ENCODE measurements at regions not wholly inside any gene's neighbourhood (a gene's known extent, or its start where the extent isn't known, plus 50 kb on each side); places are given as distances from the start of the nearest gene placed in this dataset.

GRCh38 chr12:89827592-89827991, 119.0 kb upstream of the ATP2B1 start:
- CTCF ChIA-PET: interaction anchor here (1.1 to 1.6 kb wide), 2 partner anchors 12 to 19 kb away, joined by 4 read pairs; no protein-coding TSS in a partner anchor
- intact Hi-C loops (cut with micrococcal nuclease; ENCODE audit: unreplicated experiment): no loop called here
- DNase-seq (ENCODE audit: low read depth, low spot score) (no peak), ATAC-seq (no peak), FAIRE-seq (no peak)
- Histone ChIP-seq H2AFZ (ENCODE audit: control insufficient read depth, low read depth, low read length) (no peak overlapping the region), H3K4me3 (no peak overlapping the region), H4K20me1 (ENCODE audit: control insufficient read depth, insufficient read depth) (no peaks in the 10 kb centered on the region), H3K9ac (ENCODE audit: control insufficient read depth, insufficient read depth, low read length) (no peak overlapping the region), H3K9me3 (replicated peaks; ENCODE audit: control insufficient read depth, insufficient read depth, low read length) (no peaks in the 10 kb centered on the region; the same call in 2 of the 3 replicates), H3K27ac (ENCODE audit: control insufficient read depth, insufficient read depth) (no peak overlapping the region), H3K36me3 (ENCODE audit: control insufficient read depth in 2 of 2, insufficient read depth in 2 of 2, low read length in 1 of 2) (no peaks in the 10 kb centered on the region), H3K27me3 (replicated peaks in 1 of 2; ENCODE audit: control insufficient read depth in 2 of 2, insufficient read depth in 2 of 2, low read length in 1 of 2) (no peaks in the 10 kb centered on the region), H3K4me1 (ENCODE audit: control insufficient read depth, insufficient read depth, low read length) (peaks cover 10% of the 10 kb centered on the region), H3K4me2 (ENCODE audit: control insufficient read depth, insufficient read depth) (no peak overlapping the region), H3K79me2 (ENCODE audit: control insufficient read depth, insufficient read depth, low read length) (no peaks in the 10 kb centered on the region)
- POLR2A ChIA-PET: interaction anchor here (1.1 to 1.3 kb wide), 2 partner anchors 45 to 57 kb away, joined by 3 to 4 read pairs; no protein-coding TSS in a partner anchor
- no peak for TF ChIP-seq MEF2B (IDR thresholded peaks at IDR 0.05; ENCODE audit: partially characterized antibody, poor library complexity, severe bottlenecking)
- TF ChIP-seq ATF7 (IDR thresholded peaks at IDR 0.05; ENCODE audit: low read depth): no peak
- no peak for TF ChIP-seq CHD4 (IDR thresholded peaks at IDR 0.05)
- TF ChIP-seq SUZ12 (IDR thresholded peaks at IDR 0.05; ENCODE audit: unreplicated experiment): no peak
- TF ChIP-seq JUNB (IDR thresholded peaks at IDR 0.05): no peak
- TF ChIP-seq NFIC (IDR thresholded peaks at IDR 0.05; ENCODE audit: low read depth, low read length): no peak
- TF ChIP-seq SP1 (IDR thresholded peaks at IDR 0.05; ENCODE audit: low read depth, low read length): no peak
- TF ChIP-seq MXI1 (IDR thresholded peaks at IDR 0.05; ENCODE audit: low read depth, low read length): no peak
- no peak for TF ChIP-seq ZBTB11 (CRISPR knock-in tag; IDR thresholded peaks at IDR 0.05)
- TF ChIP-seq ZNF592 (IDR thresholded peaks at IDR 0.05): no peak
- RAD21 ChIA-PET (ENCODE audit: unreplicated experiment): no interaction called here
- 90% methylated on average over 5 of the region's 5 CpGs for WGBS (ENCODE audit: insufficient coverage, insufficient replicate concordance, low lambda C conversion rate, missing lambda C conversion rate)
- BruUV-seq (replicated peaks): no TSS peak
- in situ Hi-C loops (cut with MboI): no loop called here
- SMC1A ChIA-PET (ENCODE audit: uncharacterized antibody, unreplicated experiment): interaction anchor here (0.6 to 3.1 kb wide), 7 partner anchors 11 to 283 kb away, joined by 3 to 10 read pairs (median 3); no protein-coding TSS in a partner anchor

Data from GM12878 (cell line).